ENCODE measurements at regions not wholly inside any gene's neighbourhood (a gene's known extent, or its start where the extent isn't known, plus 50 kb on each side); places are given as distances from the start of the nearest gene placed in this dataset.
A peak's percentile ranks its signal among the peaks of the same experiment; 100 is the strongest.
"Not testable (repeated sequence)": the region's sequence is repeated elsewhere in the genome, so short reads cannot be mapped to it uniquely, and the experiment has no call there.

GRCh38 chr14:106691601-106692291, 1165.4 kb downstream of the TMEM121 start:
- H3K27me3 ChIP-seq (ENCODE audit: control insufficient read depth, insufficient read depth, low read length): no peaks in the 10 kb centered on the region
- H3K4me3 ChIP-seq (replicated peaks in 1 of 4; ENCODE audit: control extremely low read depth in 1 of 4, insufficient read depth in 1 of 4, low read depth in 3 of 4, low read length in 4 of 4): no peak overlapping the region
- no peak for DNase-seq (ENCODE audit: low read depth in 2 of 2)
- H3K9me3 ChIP-seq (ENCODE audit: control insufficient read depth, insufficient read depth, low read depth, low read length): no peaks in the 10 kb centered on the region
- H3K79me2 ChIP-seq (ENCODE audit: control insufficient read depth, insufficient read depth, low read length): no peaks in the 10 kb centered on the region
- H2AFZ ChIP-seq (ENCODE audit: low read length): no peak overlapping the region
- no peaks in the 10 kb centered on the region for H4K20me1 ChIP-seq (ENCODE audit: control insufficient read depth, extremely low read depth, insufficient read depth, low read length)
- TF ChIP-seq, protein P1, sequence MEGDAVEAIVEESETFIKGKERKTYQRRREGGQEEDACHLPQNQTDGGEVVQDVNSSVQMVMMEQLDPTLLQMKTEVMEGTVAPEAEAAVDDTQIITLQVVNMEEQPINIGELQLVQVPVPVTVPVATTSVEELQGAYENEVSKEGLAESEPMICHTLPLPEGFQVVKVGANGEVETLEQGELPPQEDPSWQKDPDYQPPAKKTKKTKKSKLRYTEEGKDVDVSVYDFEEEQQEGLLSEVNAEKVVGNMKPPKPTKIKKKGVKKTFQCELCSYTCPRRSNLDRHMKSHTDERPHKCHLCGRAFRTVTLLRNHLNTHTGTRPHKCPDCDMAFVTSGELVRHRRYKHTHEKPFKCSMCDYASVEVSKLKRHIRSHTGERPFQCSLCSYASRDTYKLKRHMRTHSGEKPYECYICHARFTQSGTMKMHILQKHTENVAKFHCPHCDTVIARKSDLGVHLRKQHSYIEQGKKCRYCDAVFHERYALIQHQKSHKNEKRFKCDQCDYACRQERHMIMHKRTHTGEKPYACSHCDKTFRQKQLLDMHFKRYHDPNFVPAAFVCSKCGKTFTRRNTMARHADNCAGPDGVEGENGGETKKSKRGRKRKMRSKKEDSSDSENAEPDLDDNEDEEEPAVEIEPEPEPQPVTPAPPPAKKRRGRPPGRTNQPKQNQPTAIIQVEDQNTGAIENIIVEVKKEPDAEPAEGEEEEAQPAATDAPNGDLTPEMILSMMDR (conservative IDR thresholded peaks at IDR 0.05 in 1 of 2, IDR thresholded peaks at IDR 0.05 in 1 of 2; ENCODE audit: low read depth in 1 of 2, low read length in 2 of 2): peak in 1 of 2 donors; percentile 3
- no peak for TF ChIP-seq EZH2 (IDR thresholded peaks at IDR 0.05; ENCODE audit: low read length, missing control alignments)
- H3K4me2 ChIP-seq (ENCODE audit: extremely low read depth, insufficient read depth, low read length): no peak overlapping the region
- no peaks in the 10 kb centered on the region for H3K4me1 ChIP-seq (ENCODE audit: control insufficient read depth, extremely low read depth, insufficient read depth, low read length)
- H3K36me3 ChIP-seq (ENCODE audit: control insufficient read depth, insufficient read depth, low read length): no peaks in the 10 kb centered on the region
- H3K9ac ChIP-seq (ENCODE audit: insufficient read depth, low read length): no peak overlapping the region
- no peak overlapping the region for H3K27ac ChIP-seq (ENCODE audit: insufficient read depth, low read length)

DNA sequence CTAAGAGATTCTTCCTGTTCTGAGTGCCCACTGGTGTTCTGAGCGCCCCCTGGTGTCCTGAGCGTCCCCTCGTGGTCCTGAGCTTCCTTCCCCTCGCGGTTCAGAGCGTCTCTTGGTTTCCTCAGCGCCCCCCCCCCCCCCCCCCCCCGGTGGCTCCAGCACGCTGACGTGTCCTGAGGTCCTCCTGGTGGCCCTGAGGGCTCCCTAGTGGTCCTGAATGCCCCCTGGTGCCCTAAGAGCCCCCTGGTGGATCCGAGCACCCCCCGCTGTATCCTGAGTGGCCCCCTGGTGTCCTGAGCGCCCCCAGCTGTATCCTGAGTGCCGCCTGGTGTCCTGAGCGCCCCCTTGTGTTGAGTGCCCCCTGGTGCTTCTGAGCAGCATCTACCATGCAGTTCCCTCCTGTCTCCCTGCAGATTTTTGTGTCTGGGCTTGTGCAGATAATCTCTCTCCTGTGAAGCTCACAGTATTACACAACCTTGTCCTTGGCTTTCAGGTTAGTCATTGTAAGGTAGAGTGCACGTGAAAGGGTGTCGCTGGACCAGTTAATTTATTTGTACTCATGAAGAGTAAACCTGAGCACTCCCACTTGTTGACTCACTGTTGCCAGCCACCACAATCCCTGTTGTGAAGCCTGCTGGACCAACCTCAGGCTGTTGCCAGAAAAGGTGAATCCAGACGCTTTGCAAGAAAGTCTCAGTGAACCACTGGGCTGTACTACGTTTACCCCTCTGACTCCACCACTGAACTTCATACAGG, 1168.4 kb downstream of the TMEM121 start:
- H3K4me3 ChIP-seq (replicated peaks in 1 of 4; ENCODE audit: control extremely low read depth in 1 of 4, insufficient read depth in 1 of 4, low read depth in 3 of 4, low read length in 4 of 4): no peak overlapping the region
- H3K79me2 ChIP-seq (ENCODE audit: control insufficient read depth, insufficient read depth, low read length): no peaks in the 10 kb centered on the region

DNA sequence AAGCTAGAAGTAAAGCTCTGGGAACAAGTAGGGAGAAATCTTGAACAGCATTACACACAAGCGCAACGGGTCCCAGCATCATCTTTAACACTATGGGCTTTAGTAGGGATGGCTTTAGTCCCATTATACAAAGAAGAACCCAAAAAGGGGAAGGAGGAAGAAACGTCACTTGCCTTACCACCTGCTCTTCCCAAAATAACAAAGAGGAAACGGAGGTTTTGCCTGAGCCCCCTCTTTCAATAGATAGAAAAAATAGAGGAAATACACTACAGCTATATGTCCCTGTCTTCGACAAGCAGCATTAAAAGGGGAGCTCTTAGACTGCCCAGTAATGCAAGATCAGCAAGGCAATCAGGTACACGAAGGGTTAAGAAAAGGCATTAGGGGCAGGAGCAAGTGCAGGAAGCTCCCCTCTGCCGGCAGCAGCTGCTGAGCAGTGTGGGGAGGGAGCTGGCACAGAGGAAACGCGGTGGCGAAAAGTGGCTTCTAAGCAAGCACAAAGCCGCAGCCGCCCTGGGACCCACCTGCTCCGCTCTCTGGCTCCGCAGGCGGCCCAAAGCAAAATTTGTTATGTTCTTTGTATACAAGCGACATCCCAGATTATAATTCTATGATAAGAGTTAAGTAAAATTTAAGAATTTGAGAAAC, 1172.4 kb downstream of the TMEM121 start:
- H3K4me1 ChIP-seq (ENCODE audit: control insufficient read depth, extremely low read depth, insufficient read depth, low read length); H3K79me2 ChIP-seq (ENCODE audit: control insufficient read depth, insufficient read depth, low read length); H3K4me2 ChIP-seq (ENCODE audit: extremely low read depth, insufficient read depth, low read length); H3K27ac ChIP-seq (ENCODE audit: insufficient read depth, low read length); H3K4me3 ChIP-seq (replicated peaks in 1 of 4; ENCODE audit: control extremely low read depth in 1 of 4, insufficient read depth in 1 of 4, low read depth in 3 of 4, low read length in 4 of 4); H3K9ac ChIP-seq (ENCODE audit: insufficient read depth, low read length); H3K27me3 ChIP-seq (ENCODE audit: control insufficient read depth, insufficient read depth, low read length); H3K36me3 ChIP-seq (ENCODE audit: control insufficient read depth, insufficient read depth, low read length); H2AFZ ChIP-seq (ENCODE audit: low read length); H3K9me3 ChIP-seq (ENCODE audit: control insufficient read depth, insufficient read depth, low read depth, low read length); DNase-seq (ENCODE audit: low read depth in 2 of 2); H4K20me1 ChIP-seq (ENCODE audit: control insufficient read depth, extremely low read depth, insufficient read depth, low read length): not testable (repeated sequence)

More for the DNA sequence above, 1168.4 kb downstream of the TMEM121 start:
- H3K27ac ChIP-seq (ENCODE audit: insufficient read depth, low read length): no peak overlapping the region
- no peak for TF ChIP-seq EZH2 (IDR thresholded peaks at IDR 0.05; ENCODE audit: low read length, missing control alignments)
- TF ChIP-seq, protein P1 (conservative IDR thresholded peaks at IDR 0.05 in 1 of 2, IDR thresholded peaks at IDR 0.05 in 1 of 2; ENCODE audit: low read depth in 1 of 2, low read length in 2 of 2): no peak
- no peaks in the 10 kb centered on the region for H3K9me3 ChIP-seq (ENCODE audit: control insufficient read depth, insufficient read depth, low read depth, low read length)
- H3K36me3 ChIP-seq (ENCODE audit: control insufficient read depth, insufficient read depth, low read length): no peaks in the 10 kb centered on the region
- no peaks in the 10 kb centered on the region for H4K20me1 ChIP-seq (ENCODE audit: control insufficient read depth, extremely low read depth, insufficient read depth, low read length)
- no peak for DNase-seq (ENCODE audit: low read depth in 2 of 2)
- no peak overlapping the region for H3K4me2 ChIP-seq (ENCODE audit: extremely low read depth, insufficient read depth, low read length)
- H2AFZ ChIP-seq (ENCODE audit: low read length): no peak overlapping the region
- H3K4me1 ChIP-seq (ENCODE audit: control insufficient read depth, extremely low read depth, insufficient read depth, low read length): no peaks in the 10 kb centered on the region
- H3K9ac ChIP-seq (ENCODE audit: insufficient read depth, low read length): no peak overlapping the region
- H3K27me3 ChIP-seq (ENCODE audit: control insufficient read depth, insufficient read depth, low read length): no peaks in the 10 kb centered on the region

- not testable (repeated sequence) for H3K9ac ChIP-seq (ENCODE audit: insufficient read depth, low read length); H3K4me2 ChIP-seq (ENCODE audit: extremely low read depth, insufficient read depth, low read length); H4K20me1 ChIP-seq (ENCODE audit: control insufficient read depth, extremely low read depth, insufficient read depth, low read length); H3K4me3 ChIP-seq (replicated peaks in 1 of 4; ENCODE audit: control extremely low read depth in 1 of 4, insufficient read depth in 1 of 4, low read depth in 3 of 4, low read length in 4 of 4); H3K27me3 ChIP-seq (ENCODE audit: control insufficient read depth, insufficient read depth, low read length); DNase-seq (ENCODE audit: low read depth in 2 of 2); H3K4me1 ChIP-seq (ENCODE audit: control insufficient read depth, extremely low read depth, insufficient read depth, low read length); H3K79me2 ChIP-seq (ENCODE audit: control insufficient read depth, insufficient read depth, low read length); H3K9me3 ChIP-seq (ENCODE audit: control insufficient read depth, insufficient read depth, low read depth, low read length); H3K27ac ChIP-seq (ENCODE audit: insufficient read depth, low read length); H3K36me3 ChIP-seq (ENCODE audit: control insufficient read depth, insufficient read depth, low read length); H2AFZ ChIP-seq (ENCODE audit: low read length)
Measured at GRCh38 chr14:106703651-106704050, 1177.3 kb downstream of the TMEM121 start.

- H3K4me2 ChIP-seq (ENCODE audit: extremely low read depth, insufficient read depth, low read length); DNase-seq (ENCODE audit: low read depth in 2 of 2); H3K27me3 ChIP-seq (ENCODE audit: control insufficient read depth, insufficient read depth, low read length); H3K9me3 ChIP-seq (ENCODE audit: control insufficient read depth, insufficient read depth, low read depth, low read length); H4K20me1 ChIP-seq (ENCODE audit: control insufficient read depth, extremely low read depth, insufficient read depth, low read length); H3K27ac ChIP-seq (ENCODE audit: insufficient read depth, low read length); H3K9ac ChIP-seq (ENCODE audit: insufficient read depth, low read length); H2AFZ ChIP-seq (ENCODE audit: low read length); H3K4me3 ChIP-seq (replicated peaks in 1 of 4; ENCODE audit: control extremely low read depth in 1 of 4, insufficient read depth in 1 of 4, low read depth in 3 of 4, low read length in 4 of 4); H3K4me1 ChIP-seq (ENCODE audit: control insufficient read depth, extremely low read depth, insufficient read depth, low read length); H3K79me2 ChIP-seq (ENCODE audit: control insufficient read depth, insufficient read depth, low read length); H3K36me3 ChIP-seq (ENCODE audit: control insufficient read depth, insufficient read depth, low read length): not testable (repeated sequence)
Measured at GRCh38 chr14:106706488-106706887, 1180.1 kb downstream of the TMEM121 start.
